Esophagus mucosa (tissue), 1 donor: ENCODE measurements at regions not wholly inside any gene's neighbourhood (a gene's known extent, or its start where the extent isn't known, plus 50 kb on each side); places are given as distances from the start of the nearest gene placed in this dataset.
A peak's percentile ranks its signal among the peaks of the same experiment; 100 is the strongest.
"Not testable (repeated sequence)": the region's sequence is repeated elsewhere in the genome, so short reads cannot be mapped to it uniquely, and the experiment has no call there.

Experiments used
- ATAC-seq: fragments of 200-7000 bp; cut with Tn5 transposase; one replicate; pipeline ENCODE4 v1.9.1; 2020
- donor health status: DM: yes; HTN: yes; CAD: no.

- no peak for ATAC-seq
Measured at GRCh38 chr6:19712998-19713397, 124.2 kb upstream of the ID4 start.

- ATAC-seq, result no peak
Measured at GRCh38 chr6:19713411-19713810, 123.8 kb upstream of the ID4 start.

- ATAC-seq, result no peak
Measured at GRCh38 chr6:19713984-19714383, 123.2 kb upstream of the ID4 start.

- ATAC-seq, result no peak
Measured at GRCh38 chr6:19714434-19715166, 122.6 kb upstream of the ID4 start.

DNA sequence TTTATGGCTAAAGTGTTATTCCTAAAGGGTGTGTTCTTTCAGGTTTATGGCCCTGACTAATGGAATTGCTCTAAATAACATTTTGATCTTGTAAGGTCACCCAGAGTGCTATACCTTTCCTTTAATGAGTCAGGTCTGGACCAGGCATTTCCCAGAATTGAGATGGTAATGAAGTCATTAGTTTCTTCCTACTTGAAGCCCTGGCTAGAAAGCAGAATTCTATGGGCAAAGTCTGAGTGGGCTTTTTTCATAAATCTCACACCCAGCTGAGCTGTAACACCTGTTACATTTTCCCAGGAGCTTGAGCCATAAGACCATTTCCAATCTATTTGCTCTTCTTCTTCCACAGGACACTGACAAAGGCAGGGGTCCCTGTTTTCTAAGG, 122.0 kb upstream of the ID4 start:
- peak; percentile 55 for ATAC-seq

DNA sequence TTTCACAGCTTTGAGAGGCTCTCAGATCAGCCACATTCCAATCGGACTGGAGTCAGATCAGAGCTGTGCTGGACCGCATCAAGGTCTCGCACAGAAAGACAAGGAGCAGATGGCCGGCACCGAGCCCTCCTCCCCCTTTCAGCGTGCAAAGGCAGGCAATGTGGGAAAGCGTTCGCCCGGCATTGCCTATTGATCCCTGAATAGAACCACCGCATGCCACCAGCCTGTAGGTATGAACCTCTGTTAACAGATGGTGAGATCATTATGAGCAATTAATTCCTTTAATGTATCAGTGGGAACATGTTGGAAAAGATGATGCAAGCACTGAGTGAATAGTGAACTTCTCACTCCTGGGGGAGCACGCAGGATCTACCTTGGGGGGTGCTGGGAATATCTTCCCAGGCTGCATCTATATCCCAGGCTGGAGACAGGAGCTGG, 117.5 kb upstream of the ID4 start:
- peak; percentile 11 for ATAC-seq

GRCh38 chr6:19721766-19722377, 115.3 kb upstream of the ID4 start:
- no peak for ATAC-seq

DNA sequence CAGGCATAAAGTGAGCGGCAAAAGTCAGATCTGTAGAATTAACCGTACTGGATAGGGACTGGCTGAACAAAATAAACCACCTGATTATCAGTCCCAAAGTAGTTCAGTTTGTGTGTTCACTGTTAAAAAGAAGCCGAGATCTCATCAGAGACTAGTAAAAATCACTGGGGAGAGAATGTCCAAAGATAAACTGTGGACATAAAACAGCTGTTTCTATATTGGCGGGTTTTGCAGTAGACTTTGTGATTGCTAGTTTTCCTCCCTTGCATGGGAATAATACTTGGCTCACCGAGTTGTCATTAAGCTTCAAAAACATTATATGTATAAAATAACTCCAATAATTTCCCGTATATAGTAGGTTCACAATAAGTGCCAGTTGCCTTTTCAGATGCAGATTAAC, 114.2 kb upstream of the ID4 start:
- ATAC-seq, result no peak

- ATAC-seq, result peak; percentile 38
Measured at GRCh38 chr6:19723545-19723944, 113.6 kb upstream of the ID4 start.

GRCh38 chr6:19725436-19725835, 111.7 kb upstream of the ID4 start:
- ATAC-seq, result not testable (repeated sequence)

DNA sequence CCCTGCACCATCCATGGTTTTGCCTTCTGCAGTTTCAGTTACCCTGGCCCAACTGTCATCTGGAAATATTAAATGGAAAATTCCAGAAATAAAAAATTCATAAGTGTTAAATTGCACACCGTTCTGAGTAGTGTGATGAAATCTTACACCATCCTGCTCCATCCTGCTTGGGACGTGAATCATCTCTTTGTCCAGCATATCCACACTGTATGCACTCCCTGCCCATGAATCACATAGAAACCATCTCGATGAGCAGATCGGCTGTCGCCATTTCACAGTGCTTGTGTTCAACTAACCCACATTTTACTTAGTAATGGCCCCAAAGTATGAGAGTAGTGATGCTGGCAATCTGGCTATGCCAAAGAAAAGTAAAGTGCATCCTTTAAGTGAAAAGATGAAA, 105.9 kb upstream of the ID4 start:
- ATAC-seq, result peak; percentile 97

DNA sequence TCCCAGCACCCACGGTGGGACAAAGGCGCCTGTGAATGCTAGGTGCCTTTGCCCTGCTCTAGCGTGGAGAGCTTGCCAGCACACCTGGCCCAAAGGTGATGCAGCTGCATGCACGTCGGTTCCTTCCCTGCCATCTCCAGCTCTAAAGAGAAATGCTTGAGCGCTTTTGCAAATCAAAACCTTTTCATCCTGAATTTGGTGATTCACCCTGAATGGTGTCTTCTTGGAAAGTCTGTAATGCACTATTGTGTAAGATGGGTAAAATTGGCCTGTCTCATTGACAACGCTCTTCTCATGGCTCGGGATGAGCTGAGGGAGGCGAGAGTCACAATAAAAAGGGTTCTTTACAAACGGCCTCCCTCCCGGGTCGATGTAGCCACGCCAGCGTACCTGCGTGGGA, 103.1 kb upstream of the ID4 start:
- ATAC-seq, result peak; percentile 22

DNA sequence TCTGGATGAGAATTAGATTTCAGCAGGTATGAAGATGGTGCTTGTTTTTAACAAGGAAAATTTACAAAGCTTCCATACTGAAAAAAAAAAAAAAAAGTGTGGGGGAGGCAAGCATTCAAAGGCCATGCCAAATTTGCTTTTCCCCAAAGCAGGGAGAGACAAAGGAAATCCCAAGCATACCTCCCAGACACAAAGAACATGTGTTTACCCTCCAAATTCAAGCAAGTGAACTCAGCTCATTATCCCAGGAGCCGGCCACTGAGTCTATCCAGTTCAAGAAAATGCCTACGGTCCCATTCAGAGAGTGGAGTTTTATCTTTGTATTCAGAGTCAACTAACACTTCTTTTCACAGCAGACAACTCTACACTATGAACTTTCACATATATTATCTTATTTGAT, 102.7 kb upstream of the ID4 start:
- no peak for ATAC-seq

GRCh38 chr6:19736066-19736465, 101.1 kb upstream of the ID4 start:
- ATAC-seq, result peak; percentile 55

GRCh38 chr6:19738010-19738409, 99.2 kb upstream of the ID4 start:
- no peak for ATAC-seq

GRCh38 chr6:19749722-19750121, 87.4 kb upstream of the ID4 start:
- no peak for ATAC-seq

GRCh38 chr6:19752746-19753145, 84.4 kb upstream of the ID4 start:
- no peak for ATAC-seq

GRCh38 chr6:19753826-19754225, 83.3 kb upstream of the ID4 start:
- ATAC-seq, result no peak

DNA sequence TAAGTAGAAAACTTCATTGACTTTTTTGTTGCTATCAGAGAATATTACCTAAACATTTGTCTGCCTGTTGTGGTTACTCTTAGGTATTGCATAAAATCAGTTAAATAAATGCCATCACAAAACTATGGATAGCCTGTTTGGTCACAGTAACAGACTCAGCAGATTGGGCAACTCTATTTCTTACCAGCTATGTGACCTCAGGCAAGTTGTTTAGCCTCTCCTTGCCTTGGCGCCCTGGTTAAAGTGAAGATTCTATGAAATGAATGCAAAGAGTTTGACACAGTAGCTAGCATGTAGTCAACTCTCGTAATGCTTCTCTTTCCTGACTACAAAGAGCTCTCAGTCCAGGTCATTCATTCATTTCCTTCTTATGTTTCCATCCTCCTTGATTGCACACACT, 82.5 kb upstream of the ID4 start:
- ATAC-seq, result no peak

GRCh38 chr6:19755181-19755580, 82.0 kb upstream of the ID4 start:
- ATAC-seq, result no peak

- no peak for ATAC-seq
Measured at GRCh38 chr6:19757036-19757435, 80.1 kb upstream of the ID4 start.

- peak; percentile 85 for ATAC-seq
Measured at GRCh38 chr6:19759117-19759880, 77.9 kb upstream of the ID4 start.

- no peak for ATAC-seq
Measured at GRCh38 chr6:19761121-19761520, 76.0 kb upstream of the ID4 start.
